DND-41 (cell line): ENCODE measurements at regions not wholly inside any gene's neighbourhood (a gene's known extent, or its start where the extent isn't known, plus 50 kb on each side); places are given as distances from the start of the nearest gene placed in this dataset.
"Not testable (repeated sequence)": the region's sequence is repeated elsewhere in the genome, so short reads cannot be mapped to it uniquely, and the experiment has no call there.

ENCODE experiments used
- ATAC-seq: fragments of 200-7000 bp; cut with Tn5 transposase; 3 replicates; pipeline ENCODE4 v1.9.1; 2021; ENCODE audit warnings: low read depth; ENCODE audit not compliant: insufficient read depth
- DNase-seq: peaks from one replicate; pipeline ENCODE4 v3.0.0-alpha.2; 2020
- H2AFZ ChIP-seq: 2 replicates; pipeline ENCODE4 v1.6.0; 2012; ENCODE audit warnings: low read depth, low read length
- H3K27ac ChIP-seq: 2 replicates; pipeline ENCODE4 v1.5.1; 2012; ENCODE audit warnings: low read length, inconsistent platforms
- H3K27me3 ChIP-seq: fragments of 200-600 bp; sonication (generic); 2 replicates; pipeline ENCODE4 v1.6.0; 2012; ENCODE audit warnings: low read length, mild to moderate bottlenecking, inconsistent platforms; ENCODE audit not compliant: insufficient read depth, poor library complexity
- H3K36me3 ChIP-seq: 2 replicates; pipeline ENCODE4 v1.5.1; 2012; ENCODE audit warnings: low read length, inconsistent platforms; ENCODE audit not compliant: insufficient read depth
- H3K4me1 ChIP-seq: 2 replicates; pipeline ENCODE4 v1.5.1; 2012; ENCODE audit warnings: mild to moderate bottlenecking, low read length; ENCODE audit not compliant: insufficient read depth
- H3K4me2 ChIP-seq: 2 replicates; pipeline ENCODE4 v1.6.0; 2012; ENCODE audit warnings: mild to moderate bottlenecking, moderate library complexity, low read length, inconsistent platforms; ENCODE audit not compliant: insufficient read depth
- H3K4me3 ChIP-seq, 2 experiments: fragments of 200-600 bp in 1 of 2; shearing (Covaris generic) in 1 of 2; 2 replicates each; pipeline ENCODE4 v1.5.1; 2012 to 2016; ENCODE audit warnings: inconsistent platforms in 2 of 2, low read length in 2 of 2, mild to moderate bottlenecking in 2 of 2, low read depth in 1 of 2, moderate library complexity in 1 of 2
- H3K79me2 ChIP-seq: 2 replicates; pipeline ENCODE4 v1.6.0; 2012; ENCODE audit warnings: low read length, inconsistent platforms; ENCODE audit not compliant: insufficient read depth
- H3K9ac ChIP-seq: 2 replicates; pipeline ENCODE4 v1.6.0; 2012; ENCODE audit warnings: low read depth, mild to moderate bottlenecking, inconsistent platforms, low read length, moderate library complexity
- H3K9me3 ChIP-seq: 2 replicates; pipeline ENCODE4 v1.5.1; 2012; ENCODE audit warnings: low read length, moderate library complexity, mild to moderate bottlenecking, inconsistent platforms; ENCODE audit not compliant: insufficient read depth, severe bottlenecking
- H4K20me1 ChIP-seq: 2 replicates; pipeline ENCODE4 v1.6.0; 2012; ENCODE audit warnings: low read length; ENCODE audit not compliant: insufficient read depth
- EZH2 ChIP-seq: IDR thresholded peaks from 3 replicates; pipeline ENCODE4 v1.6.1; 2012; ENCODE audit warnings: borderline replicate concordance, low read depth, mild to moderate bottlenecking, moderate library complexity, low read length, inconsistent platforms; ENCODE audit not compliant: severe bottlenecking
- TF ChIP-seq, protein P1 (sequence below): IDR thresholded peaks from 2 replicates; pipeline ENCODE4 v1.5.1; 2012; ENCODE audit warnings: borderline replicate concordance, low read length, moderate library complexity, mild to moderate bottlenecking; ENCODE audit not compliant: poor library complexity, severe bottlenecking; ENCODE audit errors: extremely low read depth

DNA sequence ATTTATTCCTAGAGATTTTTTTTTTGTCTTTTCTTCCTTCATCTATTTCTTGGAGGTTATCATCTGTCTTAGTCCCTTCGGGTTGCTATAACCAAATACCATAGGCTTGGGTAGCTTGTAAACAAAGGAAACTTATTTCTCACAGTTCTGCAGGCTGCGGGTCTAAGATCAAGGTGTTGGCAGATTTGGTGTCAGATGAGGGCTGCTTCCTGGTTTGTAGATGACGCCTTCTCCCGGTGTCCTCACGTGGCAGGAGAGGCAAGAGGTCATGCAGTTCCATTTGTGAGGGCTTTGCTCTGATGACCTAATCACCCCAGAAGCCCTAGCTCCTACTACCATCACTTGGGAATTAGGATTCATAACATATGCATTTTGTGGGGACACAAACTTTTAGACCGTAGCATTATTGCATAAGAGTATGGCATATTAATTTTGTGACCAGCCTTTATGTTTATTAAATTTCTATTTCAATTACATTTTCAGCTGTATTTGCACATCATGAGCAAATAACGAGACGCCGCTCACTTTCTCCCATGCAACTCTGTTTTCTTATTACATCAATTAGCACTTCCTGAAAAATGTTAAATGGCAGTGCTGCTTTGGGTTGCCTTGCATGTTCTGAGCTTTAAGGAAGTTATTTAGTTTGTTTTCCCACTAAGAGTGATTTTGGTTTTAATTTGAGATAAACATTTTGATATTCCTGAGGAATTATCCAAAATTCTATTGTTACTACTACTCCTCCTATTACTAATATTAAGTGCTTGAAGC, 246.4 kb upstream of the HDAC4 start:
- H3K9me3 ChIP-seq: peaks cover 9% of the 10 kb centered on the region
- H3K79me2 ChIP-seq: no peaks in the 10 kb centered on the region
- no peak for DNase-seq
- no peaks in the 10 kb centered on the region for H4K20me1 ChIP-seq
- no peak for ATAC-seq
- no peaks in the 10 kb centered on the region for H3K36me3 ChIP-seq
- H2AFZ ChIP-seq: no peak overlapping the region
- H3K4me3 ChIP-seq: no peak overlapping the region
- TF ChIP-seq EZH2: no peak
- TF ChIP-seq, protein P1, sequence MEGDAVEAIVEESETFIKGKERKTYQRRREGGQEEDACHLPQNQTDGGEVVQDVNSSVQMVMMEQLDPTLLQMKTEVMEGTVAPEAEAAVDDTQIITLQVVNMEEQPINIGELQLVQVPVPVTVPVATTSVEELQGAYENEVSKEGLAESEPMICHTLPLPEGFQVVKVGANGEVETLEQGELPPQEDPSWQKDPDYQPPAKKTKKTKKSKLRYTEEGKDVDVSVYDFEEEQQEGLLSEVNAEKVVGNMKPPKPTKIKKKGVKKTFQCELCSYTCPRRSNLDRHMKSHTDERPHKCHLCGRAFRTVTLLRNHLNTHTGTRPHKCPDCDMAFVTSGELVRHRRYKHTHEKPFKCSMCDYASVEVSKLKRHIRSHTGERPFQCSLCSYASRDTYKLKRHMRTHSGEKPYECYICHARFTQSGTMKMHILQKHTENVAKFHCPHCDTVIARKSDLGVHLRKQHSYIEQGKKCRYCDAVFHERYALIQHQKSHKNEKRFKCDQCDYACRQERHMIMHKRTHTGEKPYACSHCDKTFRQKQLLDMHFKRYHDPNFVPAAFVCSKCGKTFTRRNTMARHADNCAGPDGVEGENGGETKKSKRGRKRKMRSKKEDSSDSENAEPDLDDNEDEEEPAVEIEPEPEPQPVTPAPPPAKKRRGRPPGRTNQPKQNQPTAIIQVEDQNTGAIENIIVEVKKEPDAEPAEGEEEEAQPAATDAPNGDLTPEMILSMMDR: no peak
- H3K27me3 ChIP-seq: no peaks in the 10 kb centered on the region
- no peak overlapping the region for H3K9ac ChIP-seq
- no peak overlapping the region for H3K4me2 ChIP-seq
- peaks cover 19% of the 10 kb centered on the region for H3K4me1 ChIP-seq
- 0 out of 2 replicates have a peak overlapping the region, but pooled peaks have one; percentile 64 for H3K27ac ChIP-seq

DNA sequence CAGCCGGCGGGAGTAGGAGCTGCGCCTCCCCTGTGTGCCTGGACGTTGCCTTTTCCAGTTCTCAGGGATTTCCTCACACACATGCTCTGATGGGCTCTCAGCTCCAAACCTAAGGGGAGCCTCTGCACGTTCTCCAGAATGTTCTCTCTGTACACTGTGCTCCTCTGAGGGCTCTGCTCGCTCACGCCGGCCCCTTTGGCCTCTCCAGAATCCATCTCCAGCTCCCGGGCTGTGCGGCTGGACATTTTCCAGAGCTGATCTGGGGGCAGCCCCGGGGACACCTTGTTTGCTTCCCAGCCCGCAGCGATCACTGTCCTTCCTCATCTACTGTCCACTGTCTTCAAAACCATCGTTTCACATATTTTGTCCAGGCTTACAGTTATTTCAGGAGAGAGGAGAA, 245.4 kb upstream of the HDAC4 start:
- Histone ChIP-seq H3K9ac (no peak overlapping the region), H4K20me1 (no peaks in the 10 kb centered on the region), H3K4me3 (no peak overlapping the region), H3K4me2 (no peak overlapping the region), H3K27me3 (no peaks in the 10 kb centered on the region), H3K79me2 (no peaks in the 10 kb centered on the region), H3K27ac (no peak overlapping the region), H3K36me3 (no peaks in the 10 kb centered on the region), H3K4me1 (peaks cover 19% of the 10 kb centered on the region), H3K9me3 (peaks cover 9% of the 10 kb centered on the region), H2AFZ (no peak overlapping the region)
- no peak for TF ChIP-seq EZH2
- TF ChIP-seq, protein P1: no peak
- ATAC-seq (no peak), DNase-seq (no peak)

DNA sequence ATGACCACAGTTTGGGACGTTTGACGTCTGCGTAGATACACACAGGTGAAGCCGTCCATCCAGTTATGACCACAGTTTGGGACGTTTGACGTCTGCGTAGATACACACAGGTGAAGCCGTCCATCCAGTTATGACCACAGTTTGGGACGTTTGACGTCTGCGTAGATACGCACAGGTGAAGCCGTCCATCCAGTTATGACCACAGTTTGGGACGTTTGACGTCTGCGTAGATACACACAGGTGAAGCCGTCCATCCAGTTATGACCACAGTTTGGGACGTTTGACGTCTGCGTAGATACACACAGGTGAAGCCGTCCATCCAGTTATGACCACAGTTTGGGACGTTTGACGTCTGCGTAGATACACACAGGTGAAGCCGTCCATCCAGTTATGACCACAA, 243.8 kb upstream of the HDAC4 start:
- not testable (repeated sequence) for H3K27me3 ChIP-seq, DNase-seq, H4K20me1 ChIP-seq, H3K27ac ChIP-seq, H3K4me2 ChIP-seq, H3K4me3 ChIP-seq, H3K9ac ChIP-seq, ATAC-seq, H3K36me3 ChIP-seq, H2AFZ ChIP-seq, H3K79me2 ChIP-seq, H3K9me3 ChIP-seq
- H3K4me1 ChIP-seq: peaks cover 23% of the 10 kb centered on the region

DNA sequence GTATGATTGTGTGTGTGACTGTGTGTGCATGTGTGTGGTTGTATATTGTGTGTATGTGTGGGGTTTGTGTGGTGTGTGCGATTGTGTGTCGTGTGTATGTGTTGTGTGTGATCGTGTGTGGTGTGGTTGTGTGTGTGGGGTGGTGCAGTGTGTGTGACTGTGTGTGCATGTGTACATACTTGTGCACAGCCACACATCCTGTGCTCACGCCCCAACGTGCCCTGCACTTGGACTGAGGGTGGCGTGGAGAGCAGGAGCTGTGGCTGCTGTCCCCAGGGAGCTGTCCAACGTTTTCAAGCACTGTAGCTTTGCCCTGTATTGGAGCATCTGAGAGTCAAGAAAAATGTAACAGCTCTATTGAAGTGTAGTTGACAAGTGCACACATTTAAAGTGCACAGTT, 243.2 kb upstream of the HDAC4 start:
- DNase-seq (peak; percentile 68), ATAC-seq (peak; percentile 86)
- no peak overlapping the region for H3K9ac ChIP-seq
- H3K27ac ChIP-seq: 0 out of 2 replicates have a peak overlapping the region, but pooled peaks have one; percentile 13
- no peaks in the 10 kb centered on the region for H3K36me3 ChIP-seq
- no peaks in the 10 kb centered on the region for H3K27me3 ChIP-seq
- no peak overlapping the region for H3K4me3 ChIP-seq
- no peak overlapping the region for H2AFZ ChIP-seq
- H4K20me1 ChIP-seq: no peaks in the 10 kb centered on the region
- TF ChIP-seq EZH2: no peak
- TF ChIP-seq, protein P1: peak; percentile 37
- H3K4me2 ChIP-seq: no peak overlapping the region
- H3K79me2 ChIP-seq: no peaks in the 10 kb centered on the region
- H3K9me3 ChIP-seq: peaks cover 4% of the 10 kb centered on the region
- peaks cover 28% of the 10 kb centered on the region for H3K4me1 ChIP-seq
